ENCODE measurements at regions not wholly inside any gene's neighbourhood (a gene's known extent, or its start where the extent isn't known, plus 50 kb on each side); places are given as distances from the start of the nearest gene placed in this dataset.

DNA sequence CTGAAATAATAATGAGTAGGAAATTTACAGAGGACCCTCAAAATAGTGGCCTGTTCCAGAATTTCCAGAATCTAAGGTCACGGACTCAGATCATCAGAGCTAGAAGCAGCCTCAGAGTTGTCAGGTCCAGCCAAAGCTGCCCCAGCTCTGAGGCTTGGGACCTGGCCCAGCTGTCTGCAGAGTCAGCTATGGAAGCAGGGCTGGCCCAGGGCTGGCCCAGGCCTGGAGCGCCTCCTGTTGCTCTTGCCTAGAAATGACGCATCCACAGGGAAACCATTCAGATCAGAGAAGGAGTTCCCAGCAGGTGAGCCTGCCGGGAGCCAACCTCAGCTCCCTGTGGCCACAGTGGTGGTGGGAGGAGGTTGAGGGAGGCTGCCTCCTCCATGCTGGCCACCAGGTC lies 106.7 kb upstream of the ARL4C start:
- TF ChIP-seq SP1 (CRISPR knock-in tag; conservative IDR thresholded peaks at IDR 0.05), result no peak
- TF ChIP-seq, protein P1, sequence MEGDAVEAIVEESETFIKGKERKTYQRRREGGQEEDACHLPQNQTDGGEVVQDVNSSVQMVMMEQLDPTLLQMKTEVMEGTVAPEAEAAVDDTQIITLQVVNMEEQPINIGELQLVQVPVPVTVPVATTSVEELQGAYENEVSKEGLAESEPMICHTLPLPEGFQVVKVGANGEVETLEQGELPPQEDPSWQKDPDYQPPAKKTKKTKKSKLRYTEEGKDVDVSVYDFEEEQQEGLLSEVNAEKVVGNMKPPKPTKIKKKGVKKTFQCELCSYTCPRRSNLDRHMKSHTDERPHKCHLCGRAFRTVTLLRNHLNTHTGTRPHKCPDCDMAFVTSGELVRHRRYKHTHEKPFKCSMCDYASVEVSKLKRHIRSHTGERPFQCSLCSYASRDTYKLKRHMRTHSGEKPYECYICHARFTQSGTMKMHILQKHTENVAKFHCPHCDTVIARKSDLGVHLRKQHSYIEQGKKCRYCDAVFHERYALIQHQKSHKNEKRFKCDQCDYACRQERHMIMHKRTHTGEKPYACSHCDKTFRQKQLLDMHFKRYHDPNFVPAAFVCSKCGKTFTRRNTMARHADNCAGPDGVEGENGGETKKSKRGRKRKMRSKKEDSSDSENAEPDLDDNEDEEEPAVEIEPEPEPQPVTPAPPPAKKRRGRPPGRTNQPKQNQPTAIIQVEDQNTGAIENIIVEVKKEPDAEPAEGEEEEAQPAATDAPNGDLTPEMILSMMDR (IDR thresholded peaks at IDR 0.05), result no peak
- TF ChIP-seq ZNF138 (CRISPR knock-in tag; conservative IDR thresholded peaks at IDR 0.05), result no peak
- TF ChIP-seq, protein P2, sequence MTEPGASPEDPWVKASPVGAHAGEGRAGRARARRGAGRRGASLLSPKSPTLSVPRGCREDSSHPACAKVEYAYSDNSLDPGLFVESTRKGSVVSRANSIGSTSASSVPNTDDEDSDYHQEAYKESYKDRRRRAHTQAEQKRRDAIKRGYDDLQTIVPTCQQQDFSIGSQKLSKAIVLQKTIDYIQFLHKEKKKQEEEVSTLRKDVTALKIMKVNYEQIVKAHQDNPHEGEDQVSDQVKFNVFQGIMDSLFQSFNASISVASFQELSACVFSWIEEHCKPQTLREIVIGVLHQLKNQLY (CRISPR knock-in tag; IDR thresholded peaks at IDR 0.05), result no peak
- no peak for TF ChIP-seq ESRRA (CRISPR knock-in tag; IDR thresholded peaks at IDR 0.05; ENCODE audit: borderline replicate concordance)

All from WTC11 (cell line).